OCI-LY7 (cell line): ENCODE measurements at regions not wholly inside any gene's neighbourhood (a gene's known extent, or its start where the extent isn't known, plus 50 kb on each side); places are given as distances from the start of the nearest gene placed in this dataset.
A peak's percentile ranks its signal among the peaks of the same experiment; 100 is the strongest.

Source experiments
- BruUV-seq: library from RNA; stranded (reverse); fragments of 400-500 nt; replicated peaks from 2 replicates; lab custom pipeline; 2021; lab: Mats Ljungman, UMichigan
- CTCF ChIA-PET: fragments of 300-600 bp; sonication (Branson Sonifier 250); formaldehyde crosslinking; loops from one replicate; lab custom pipeline; 2022; ENCODE audit warnings: antibody characterized with exemption; ENCODE audit not compliant: unreplicated experiment; lab: Charles Lee
- POLR2A ChIA-PET: fragments of 300-600 bp; sonication (Branson Sonifier 250); formaldehyde crosslinking; loops from one replicate; lab custom pipeline; 2022; ENCODE audit warnings: antibody characterized with exemption; lab: Charles Lee
- DNase-seq: peaks from one replicate; pipeline ENCODE4 v3.0.0-alpha.2; 2015; ENCODE audit warnings: low spot score
- H2AFZ ChIP-seq: fragments of 200-600 bp; sonication (generic), shearing (Covaris generic); 2 replicates; pipeline ENCODE4 v1.6.1; 2014; ENCODE audit warnings: mild to moderate bottlenecking, antibody characterized with exemption, low read length, moderate library complexity
- H3K27ac ChIP-seq: fragments of 200-600 bp; sonication (generic); 2 replicates; pipeline ENCODE4 v1.5.1; 2014; ENCODE audit warnings: mixed run types, low read depth, mild to moderate bottlenecking, moderate library complexity, low read length, inconsistent platforms; ENCODE audit not compliant: poor library complexity, severe bottlenecking
- H3K36me3 ChIP-seq: fragments of 200-600 bp; sonication (generic); 2 replicates; pipeline ENCODE4 v1.6.1; 2014; ENCODE audit warnings: mild to moderate bottlenecking, antibody characterized with exemption, low read length, moderate library complexity, mixed read lengths; ENCODE audit not compliant: insufficient read depth
- H3K4me1 ChIP-seq: fragments of 200-600 bp; sonication (generic); 2 replicates; pipeline ENCODE4 v1.5.1; 2014; ENCODE audit warnings: mild to moderate bottlenecking, low read length; ENCODE audit not compliant: insufficient read depth, poor library complexity, severe bottlenecking
- H3K4me2 ChIP-seq: fragments of 200-600 bp; sonication (generic); 2 replicates; pipeline ENCODE4 v1.6.1; 2014; ENCODE audit warnings: mild to moderate bottlenecking, low read length
- H3K4me3 ChIP-seq: fragments of 200-600 bp; sonication (generic); 2 replicates; pipeline ENCODE4 v1.5.1; 2014; ENCODE audit warnings: mild to moderate bottlenecking, low read depth, low read length; ENCODE audit not compliant: poor library complexity, severe bottlenecking
- H3K79me2 ChIP-seq: fragments of 200-600 bp; sonication (generic); 2 replicates; pipeline ENCODE4 v1.6.1; 2016; ENCODE audit warnings: low read depth, mild to moderate bottlenecking, low read length, moderate library complexity, mixed read lengths; ENCODE audit not compliant: insufficient read depth
- H3K9me2 ChIP-seq: fragments of 200-600 bp; sonication (generic); 2 replicates; pipeline ENCODE4 v1.6.1; 2016; ENCODE audit warnings: mild to moderate bottlenecking, low read length, mixed read lengths; ENCODE audit not compliant: insufficient read depth
- H3K9me3 ChIP-seq: fragments of 200-600 bp; sonication (generic); 2 replicates; pipeline ENCODE4 v1.6.1; 2014; ENCODE audit warnings: mild to moderate bottlenecking, mixed run types, low read length, mixed read lengths
- H4K20me1 ChIP-seq: fragments of 200-600 bp; sonication (generic); 2 replicates; pipeline ENCODE4 v1.6.1; 2014; ENCODE audit warnings: mild to moderate bottlenecking, antibody characterized with exemption, low read length, moderate library complexity, mixed read lengths; ENCODE audit not compliant: insufficient read depth
- CTCF ChIP-seq: fragments of 200-600 bp; sonication (generic); conservative IDR thresholded peaks from 2 replicates; pipeline ENCODE4 v1.5.1; 2014; ENCODE audit warnings: mild to moderate bottlenecking, antibody characterized with exemption, low read length, moderate library complexity, mixed read lengths
- EZH2phosphoT487 ChIP-seq: fragments of 200-600 bp; sonication (generic); IDR thresholded peaks from 2 replicates; pipeline ENCODE4 v1.6.1; 2018; ENCODE audit warnings: low read depth, borderline replicate concordance, mild to moderate bottlenecking, mixed run types, antibody characterized with exemption, low read length, moderate library complexity, mixed read lengths
- intact Hi-C: fragments of 100-400 bp; cut with micrococcal nuclease; formaldehyde crosslinking; loops from one replicate; pipeline ENCODE4 v1.10.0; 2022; ENCODE audit not compliant: unreplicated experiment

- Histone ChIP-seq H3K9me2 (no peaks in the 10 kb centered on the region), H3K4me2 (no peak overlapping the region), H3K9me3 (peaks cover 12% of the 10 kb centered on the region), H3K4me3 (no peak overlapping the region), H3K79me2 (no peaks in the 10 kb centered on the region), H3K4me1 (peaks cover 16% of the 10 kb centered on the region), H3K36me3 (no peaks in the 10 kb centered on the region), H3K27ac (no peak overlapping the region), H4K20me1 (no peaks in the 10 kb centered on the region; the same call in 1 of the 2 replicates), H2AFZ (no peak overlapping the region)
- no peak for DNase-seq
- BruUV-seq = no TSS peak
- intact Hi-C loops = no loop called here
- no peak for TF ChIP-seq EZH2phosphoT487
- TF ChIP-seq CTCF = no peak
- ChIA-PET POLR2A (interaction anchor here (0.6 to 1.3 kb wide), 4 partner anchors 18 to 1150 kb away, joined by 3 to 6 read pairs (median 4); no protein-coding TSS in a partner anchor), CTCF (no interaction called here)
These were observed 251.7 kb downstream of the EFCAB11 start for GRCh38 chr14:89702876-89703200.

DNA sequence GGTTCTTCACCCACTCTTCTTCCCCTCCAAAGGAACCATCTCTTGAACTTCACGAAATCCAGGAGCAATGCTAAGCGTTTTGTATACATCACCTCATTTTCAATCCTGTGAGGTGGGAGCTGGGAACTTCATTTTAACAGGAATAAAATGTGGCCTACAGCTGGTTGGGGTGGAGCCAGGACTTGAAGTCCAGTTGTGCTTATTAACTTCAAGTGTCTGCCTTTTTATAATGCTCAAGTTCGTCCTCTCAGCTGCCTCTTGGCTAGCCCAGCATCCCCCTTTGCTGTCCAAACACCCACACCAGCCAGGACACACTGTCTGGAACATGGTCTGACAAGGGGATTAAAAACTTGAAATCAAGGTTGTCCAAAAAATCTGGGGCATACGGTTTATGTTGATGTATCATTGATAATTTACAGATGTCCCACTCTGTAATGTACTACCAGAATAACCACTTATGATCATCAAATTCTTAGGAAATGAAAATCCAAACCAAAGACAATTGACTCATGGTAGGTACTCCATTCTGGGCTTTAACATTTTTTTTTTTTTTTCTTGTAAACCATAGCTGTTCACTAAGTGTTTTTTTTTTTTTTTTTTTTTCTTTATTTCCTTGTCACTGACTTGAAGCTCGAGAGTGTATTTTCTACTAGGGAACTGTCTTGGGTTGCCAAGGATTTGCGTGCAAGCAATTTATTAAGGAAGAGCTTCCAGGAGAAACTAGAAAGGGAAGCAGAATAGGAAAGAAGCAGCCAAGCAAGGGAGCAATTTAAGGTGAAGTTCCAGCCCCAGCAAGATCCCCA is 252.3 kb downstream of the EFCAB11 start:
- BruUV-seq = no TSS peak
- CTCF ChIA-PET = no interaction called here
- intact Hi-C loops = no loop called here
- H2AFZ ChIP-seq = peak overlapping the region; percentile 99
- H3K4me3 ChIP-seq = peak overlapping the region; percentile 56
- H4K20me1 ChIP-seq = no peaks in the 10 kb centered on the region; the same call in 1 of the 2 replicates
- H3K36me3 ChIP-seq = no peaks in the 10 kb centered on the region
- H3K27ac ChIP-seq = no peak overlapping the region
- H3K9me2 ChIP-seq = no peaks in the 10 kb centered on the region
- POLR2A ChIA-PET = interaction anchor here (0.6 to 1.3 kb wide), 5 partner anchors 18 to 1150 kb away, joined by 3 to 6 read pairs (median 3); no protein-coding TSS in a partner anchor
- DNase-seq = no peak
- H3K4me2 ChIP-seq = peak overlapping the region; percentile 91
- H3K4me1 ChIP-seq = peaks cover 16% of the 10 kb centered on the region
- H3K9me3 ChIP-seq = peaks cover 13% of the 10 kb centered on the region
- H3K79me2 ChIP-seq = no peaks in the 10 kb centered on the region
- TF ChIP-seq CTCF = no peak
- TF ChIP-seq EZH2phosphoT487 = no peak
